Retinal pigment epithelial cell (primary cell): ENCODE measurements at regions not wholly inside any gene's neighbourhood (a gene's known extent, or its start where the extent isn't known, plus 50 kb on each side); places are given as distances from the start of the nearest gene placed in this dataset.
"Not testable (repeated sequence)": the region's sequence is repeated elsewhere in the genome, so short reads cannot be mapped to it uniquely, and the experiment has no call there.

Source experiments
- DNase-seq: peaks from one replicate; pipeline ENCODE4 v3.0.0-alpha.2; 2010; ENCODE audit warnings: low read depth
- H3K4me3 ChIP-seq: 2 replicates; pipeline ENCODE4 v1.5.1; 2011; ENCODE audit warnings: mild to moderate bottlenecking, low read length, control low read depth, moderate library complexity
- CTCF ChIP-seq: conservative IDR thresholded peaks from 2 replicates; pipeline ENCODE4 v1.5.1; 2011; ENCODE audit warnings: low read depth, low read length, control low read depth, inconsistent platforms

DNA sequence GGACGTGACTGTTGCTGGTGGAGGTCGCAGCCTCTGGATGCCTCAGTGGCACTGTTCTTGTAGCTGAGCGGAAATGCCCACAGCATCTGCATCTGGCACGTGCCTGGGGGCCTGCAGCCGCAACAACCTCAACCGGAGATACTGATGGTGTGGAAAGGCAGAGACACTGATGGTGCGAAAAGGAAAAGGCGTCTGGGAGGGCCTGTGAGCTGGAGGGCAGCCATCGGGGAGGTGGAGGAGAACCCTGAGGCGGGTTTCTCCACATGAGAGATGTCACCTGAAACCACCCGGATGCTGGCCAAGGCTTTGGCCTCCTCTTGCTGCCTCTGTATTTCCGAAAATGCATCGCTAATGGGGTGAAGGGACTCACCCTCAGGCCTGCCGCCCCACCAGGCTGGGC lies 284.8 kb upstream of the WSB1 start:
- H3K4me3 ChIP-seq = no peak overlapping the region
- TF ChIP-seq CTCF = no peak
- DNase-seq = no peak

DNA sequence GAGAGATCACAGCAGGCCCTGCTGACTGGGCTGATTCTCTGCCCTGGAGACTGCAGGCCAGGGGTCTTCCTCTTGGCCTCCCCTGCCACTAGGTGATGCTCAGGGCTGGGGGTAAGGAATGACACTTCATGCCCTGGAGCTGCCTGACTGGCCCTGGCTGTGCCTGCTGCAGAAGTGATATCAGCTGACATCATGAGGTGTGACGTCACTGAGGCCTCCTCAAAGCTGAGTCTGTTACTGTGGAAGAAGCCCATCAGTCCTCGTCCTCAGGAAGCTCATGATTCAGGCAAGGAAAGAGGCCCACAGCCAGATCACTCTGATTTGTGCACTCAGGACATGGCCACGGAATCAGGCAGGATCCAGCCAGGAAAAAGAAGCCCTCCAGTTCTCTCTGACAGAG lies 283.8 kb upstream of the WSB1 start:
- H3K4me3 ChIP-seq, DNase-seq: not testable (repeated sequence)

DNA sequence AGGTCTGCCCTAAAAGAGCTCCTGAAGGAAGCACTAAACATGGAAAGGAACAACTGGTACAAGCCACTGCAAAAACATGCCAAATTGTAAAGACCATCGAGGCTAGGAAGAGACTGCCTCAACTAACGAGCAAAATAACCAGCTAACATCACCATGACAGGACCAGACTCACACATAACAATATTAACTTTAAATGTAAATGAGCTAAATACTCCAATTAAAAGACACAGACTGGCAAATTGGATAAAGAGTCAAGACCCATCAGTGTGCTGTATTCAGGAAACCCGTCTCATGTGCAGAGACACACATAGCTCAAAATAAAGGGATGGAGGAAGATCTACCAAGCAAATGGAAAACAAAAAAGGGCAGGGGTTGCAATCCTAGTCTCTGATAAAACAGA lies 263.4 kb upstream of the WSB1 start:
- DNase-seq, H3K4me3 ChIP-seq: not testable (repeated sequence)

- no peak overlapping the region for H3K4me3 ChIP-seq
- DNase-seq = no peak
- TF ChIP-seq CTCF = no peak
These were observed 255.2 kb upstream of the WSB1 start for GRCh38 chr17:27038676-27039075.

DNA sequence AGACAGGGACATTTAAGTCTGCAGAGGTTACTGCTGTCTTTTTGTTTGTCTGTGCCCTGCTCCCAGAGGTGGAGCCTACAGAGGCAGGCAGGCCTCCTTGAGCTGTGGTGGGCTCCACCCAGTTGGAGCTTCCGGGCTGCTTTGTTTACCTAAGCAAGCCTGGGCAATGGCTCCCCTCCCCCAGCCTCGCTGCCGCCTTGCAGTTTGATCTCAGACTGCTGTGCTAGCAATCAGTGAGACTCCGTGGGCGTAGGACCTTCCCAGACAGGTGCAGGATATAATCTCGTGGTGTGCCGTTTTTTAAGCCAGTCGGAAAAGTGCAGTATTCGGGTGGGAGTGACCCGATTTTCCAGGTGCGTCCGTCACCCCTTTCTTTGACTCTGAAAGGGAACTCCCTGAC lies 248.9 kb upstream of the WSB1 start:
- not testable (repeated sequence) for H3K4me3 ChIP-seq, DNase-seq

DNA sequence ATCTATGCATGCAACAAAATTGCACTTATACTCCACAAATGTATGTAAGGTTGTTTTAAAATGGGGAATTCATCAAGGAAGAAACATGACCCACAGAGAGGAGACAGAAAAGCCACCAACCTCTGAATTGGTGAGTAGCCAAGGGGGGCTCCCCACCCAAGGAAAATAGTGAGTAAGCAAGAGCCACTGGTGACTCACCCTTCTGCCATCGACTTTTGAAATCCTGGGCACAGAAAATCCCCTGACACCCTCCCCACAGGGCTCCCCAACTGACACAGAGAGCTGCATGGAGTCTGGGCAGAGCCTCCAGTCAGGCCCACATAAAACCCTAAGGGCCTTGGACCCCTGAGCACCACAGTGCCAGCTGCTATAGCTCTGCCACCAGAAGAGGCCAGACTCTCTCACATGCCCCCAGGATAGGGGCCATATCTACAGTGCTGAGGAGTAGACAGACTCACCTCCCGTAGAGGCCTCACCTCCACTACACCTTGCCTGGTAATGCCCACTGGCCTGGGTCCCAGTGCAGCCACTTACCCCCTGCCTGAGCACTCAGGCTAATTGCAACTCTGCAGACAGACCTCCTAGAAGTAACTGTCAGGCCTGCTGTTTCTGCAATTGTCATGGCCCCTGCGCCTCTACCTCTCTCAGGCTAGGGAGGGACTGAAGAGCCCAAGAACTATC lies 244.7 kb upstream of the WSB1 start:
- no peak for TF ChIP-seq CTCF
- H3K4me3 ChIP-seq = no peak overlapping the region
- no peak for DNase-seq

DNA sequence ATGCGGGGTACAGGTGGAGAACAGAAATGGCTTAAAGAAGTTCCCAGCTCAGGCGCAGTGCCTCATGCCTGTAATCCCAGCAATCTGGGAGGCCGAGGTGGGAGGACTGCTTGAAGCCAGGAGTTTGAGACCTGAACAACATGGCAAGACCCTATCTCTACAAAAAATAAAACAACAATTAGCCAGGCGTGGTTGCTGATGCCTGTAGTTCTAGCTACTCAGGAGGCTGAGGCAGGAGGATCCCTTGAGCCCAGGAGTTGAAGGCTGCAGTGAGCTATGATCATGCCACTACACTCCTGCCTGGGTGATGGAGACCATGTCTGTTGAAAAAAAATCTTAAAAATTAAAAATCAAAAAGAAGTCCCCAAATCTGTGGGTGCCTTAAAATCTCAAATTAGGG lies 228.3 kb upstream of the WSB1 start:
- no peak for TF ChIP-seq CTCF
- H3K4me3 ChIP-seq = no peak overlapping the region
- DNase-seq = no peak

GRCh38 chr17:27066315-27066714 lies 227.6 kb upstream of the WSB1 start:
- no peak for TF ChIP-seq CTCF
- DNase-seq = no peak
- H3K4me3 ChIP-seq = no peak overlapping the region

DNA sequence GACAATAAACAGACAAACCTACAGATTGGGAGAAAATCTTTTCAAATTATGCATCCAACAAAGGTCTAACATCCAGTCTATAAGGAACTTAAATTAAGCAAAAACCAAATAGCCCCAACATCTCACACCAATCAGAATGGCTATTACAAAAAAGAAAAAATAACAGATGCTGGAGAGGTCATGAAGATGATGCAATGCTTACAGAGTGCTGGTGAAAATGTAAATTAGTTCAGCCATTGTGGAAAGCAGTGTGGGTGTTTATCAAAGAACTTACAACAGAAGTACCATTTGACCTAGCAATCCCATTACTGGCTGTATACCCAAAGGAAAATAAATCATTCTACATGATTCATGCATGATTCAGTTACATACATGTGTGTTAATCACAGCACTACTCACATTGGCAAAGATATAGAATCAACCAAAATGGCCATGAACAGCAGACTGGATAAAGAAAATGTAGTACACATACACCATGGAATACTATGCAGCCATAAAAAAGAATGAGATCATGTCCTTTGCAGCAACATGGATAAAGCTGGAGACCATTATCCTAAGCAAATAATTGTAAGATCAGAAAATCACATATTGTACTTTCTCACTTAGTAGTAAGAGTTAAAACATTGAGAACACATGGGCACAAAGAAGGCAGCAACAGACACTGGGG lies 223.9 kb upstream of the WSB1 start:
- TF ChIP-seq CTCF = no peak
- H3K4me3 ChIP-seq = no peak overlapping the region
- no peak for DNase-seq
